HG03342 (cell line): ENCODE measurements at regions not wholly inside any gene's neighbourhood (a gene's known extent, or its start where the extent isn't known, plus 50 kb on each side); places are given as distances from the start of the nearest gene placed in this dataset.
"Not testable (repeated sequence)": the region's sequence is repeated elsewhere in the genome, so short reads cannot be mapped to it uniquely, and the experiment has no call there.

Experiments
- ATAC-seq: cut with Tn5 transposase; IDR thresholded peaks from one replicate; pipeline ENCODE4 v1.9.1; 2021; ENCODE audit warnings: mild to moderate bottlenecking, moderate library complexity; ENCODE audit not compliant: unreplicated experiment

GRCh38 chr17:20896153-20896649, 146.6 kb downstream of the USP22 start:
- ATAC-seq, result no peak

- ATAC-seq, result not testable (repeated sequence)
These were observed 144.1 kb downstream of the USP22 start for GRCh38 chr17:20898726-20899125.

GRCh38 chr17:20902496-20902895, 140.3 kb downstream of the USP22 start:
- ATAC-seq, result not testable (repeated sequence)

GRCh38 chr17:20903549-20903948, 139.3 kb downstream of the USP22 start:
- ATAC-seq, result not testable (repeated sequence)

- peak; percentile 80 for ATAC-seq
These were observed 134.2 kb downstream of the USP22 start for GRCh38 chr17:20908313-20909267.

- no peak for ATAC-seq
These were observed 128.2 kb downstream of the USP22 start for GRCh38 chr17:20914658-20915057.

GRCh38 chr17:20916383-20916782, 126.4 kb downstream of the USP22 start:
- no peak for ATAC-seq

- not testable (repeated sequence) for ATAC-seq
These were observed 125.1 kb downstream of the USP22 start for GRCh38 chr17:20917610-20918306.

GRCh38 chr17:20920095-20920814, 122.6 kb downstream of the USP22 start:
- no peak for ATAC-seq

- ATAC-seq, result no peak
These were observed 122.0 kb downstream of the USP22 start for GRCh38 chr17:20920815-20921199.

GRCh38 chr17:20922128-20922670, 120.6 kb downstream of the USP22 start:
- no peak for ATAC-seq

- no peak for ATAC-seq
These were observed 118.5 kb downstream of the USP22 start for GRCh38 chr17:20924306-20924705.

- ATAC-seq, result no peak
These were observed 117.7 kb downstream of the USP22 start for GRCh38 chr17:20925091-20925490.

- no peak for ATAC-seq
These were observed 116.9 kb downstream of the USP22 start for GRCh38 chr17:20925954-20926353.

- no peak for ATAC-seq
These were observed 116.3 kb downstream of the USP22 start for GRCh38 chr17:20926532-20926931.

- no peak for ATAC-seq
These were observed 115.4 kb downstream of the USP22 start for GRCh38 chr17:20927308-20927977.

GRCh38 chr17:20929334-20929733, 113.5 kb downstream of the USP22 start:
- ATAC-seq, result no peak

- ATAC-seq, result no peak
These were observed 112.6 kb downstream of the USP22 start for GRCh38 chr17:20930081-20930760.

GRCh38 chr17:20933040-20933439, 109.8 kb downstream of the USP22 start:
- not testable (repeated sequence) for ATAC-seq

GRCh38 chr17:20934288-20934687, 108.5 kb downstream of the USP22 start:
- ATAC-seq, result no peak
